HG03103 (cell line): ENCODE measurements at regions not wholly inside any gene's neighbourhood (a gene's known extent, or its start where the extent isn't known, plus 50 kb on each side); places are given as distances from the start of the nearest gene placed in this dataset.

ENCODE experiments used
- ATAC-seq: cut with Tn5 transposase; IDR thresholded peaks from one replicate; pipeline ENCODE4 v1.9.1; 2021; ENCODE audit warnings: low read depth; ENCODE audit not compliant: unreplicated experiment

GRCh38 chr1:212221801-212222200, 63.4 kb upstream of the PPP2R5A start:
- no peak for ATAC-seq

GRCh38 chr1:212224102-212224501, 61.1 kb upstream of the PPP2R5A start:
- no peak for ATAC-seq

- peak; percentile 17 for ATAC-seq
These were observed 59.8 kb upstream of the PPP2R5A start for GRCh38 chr1:212225416-212225815.

GRCh38 chr1:212225871-212226302, 59.3 kb upstream of the PPP2R5A start:
- ATAC-seq = peak; percentile 61

- ATAC-seq = peak; percentile 11
These were observed 58.7 kb upstream of the PPP2R5A start for GRCh38 chr1:212226467-212226866.

GRCh38 chr1:212228076-212228475, 57.1 kb upstream of the PPP2R5A start:
- ATAC-seq = no peak

GRCh38 chr1:212228591-212229119, 56.6 kb upstream of the PPP2R5A start:
- ATAC-seq = no peak

GRCh38 chr1:212229654-212230053, 55.6 kb upstream of the PPP2R5A start:
- no peak for ATAC-seq

GRCh38 chr1:212230329-212230728, 54.9 kb upstream of the PPP2R5A start:
- no peak for ATAC-seq

GRCh38 chr1:212231372-212231771, 53.8 kb upstream of the PPP2R5A start:
- no peak for ATAC-seq

- no peak for ATAC-seq
These were observed 53.1 kb upstream of the PPP2R5A start for GRCh38 chr1:212232090-212232489.

- ATAC-seq = no peak
These were observed 51.9 kb upstream of the PPP2R5A start for GRCh38 chr1:212233321-212233720.

GRCh38 chr1:212234431-212235395, 50.5 kb upstream of the PPP2R5A start:
- ATAC-seq = peak; percentile 61
